NCI-H226 (cell line): ENCODE measurements at regions not wholly inside any gene's neighbourhood (a gene's known extent, or its start where the extent isn't known, plus 50 kb on each side); places are given as distances from the start of the nearest gene placed in this dataset.

Experiments
- DNase-seq: peaks from one replicate; pipeline ENCODE4 v3.0.0-alpha.2; 2015

DNA sequence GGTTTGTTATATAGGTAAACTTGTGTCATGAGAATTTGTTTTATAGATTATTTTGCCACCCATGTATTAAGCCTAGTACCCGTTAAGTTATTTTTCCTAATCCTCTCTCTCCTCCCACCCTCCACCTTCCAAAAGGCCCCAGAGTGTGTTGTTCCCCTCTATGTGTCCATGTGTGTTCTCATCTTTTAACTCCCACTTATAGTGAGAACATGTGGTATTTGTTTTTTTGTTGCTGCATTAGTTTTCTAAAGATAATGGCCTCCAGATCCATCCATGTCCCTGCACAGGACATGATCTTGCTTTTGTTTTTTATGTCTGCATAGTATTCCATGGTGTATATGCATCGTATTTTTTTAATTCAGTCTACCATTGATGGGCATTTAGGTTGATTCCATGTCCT, 1075.6 kb upstream of the CNTNAP5 start:
- DNase-seq = no peak

DNA sequence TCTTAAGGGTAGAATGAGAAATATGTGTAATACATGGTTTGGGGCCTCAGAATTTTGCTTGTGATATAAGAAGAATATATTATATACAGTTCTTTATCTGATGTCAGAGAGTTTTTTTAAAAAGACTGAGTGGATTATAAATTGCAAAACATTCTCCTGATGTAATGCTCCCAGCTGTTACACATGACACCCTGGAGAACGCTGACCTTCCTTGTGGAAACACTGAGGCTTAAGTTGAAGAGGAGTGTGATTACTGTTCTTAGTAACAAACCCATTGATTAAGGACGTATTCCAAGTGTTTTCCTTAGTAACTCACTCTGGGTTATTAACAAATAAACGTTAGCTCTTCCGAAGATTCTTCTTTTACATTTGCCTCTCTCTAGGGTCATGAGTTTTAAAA, 1069.3 kb upstream of the CNTNAP5 start:
- DNase-seq = no peak

DNA sequence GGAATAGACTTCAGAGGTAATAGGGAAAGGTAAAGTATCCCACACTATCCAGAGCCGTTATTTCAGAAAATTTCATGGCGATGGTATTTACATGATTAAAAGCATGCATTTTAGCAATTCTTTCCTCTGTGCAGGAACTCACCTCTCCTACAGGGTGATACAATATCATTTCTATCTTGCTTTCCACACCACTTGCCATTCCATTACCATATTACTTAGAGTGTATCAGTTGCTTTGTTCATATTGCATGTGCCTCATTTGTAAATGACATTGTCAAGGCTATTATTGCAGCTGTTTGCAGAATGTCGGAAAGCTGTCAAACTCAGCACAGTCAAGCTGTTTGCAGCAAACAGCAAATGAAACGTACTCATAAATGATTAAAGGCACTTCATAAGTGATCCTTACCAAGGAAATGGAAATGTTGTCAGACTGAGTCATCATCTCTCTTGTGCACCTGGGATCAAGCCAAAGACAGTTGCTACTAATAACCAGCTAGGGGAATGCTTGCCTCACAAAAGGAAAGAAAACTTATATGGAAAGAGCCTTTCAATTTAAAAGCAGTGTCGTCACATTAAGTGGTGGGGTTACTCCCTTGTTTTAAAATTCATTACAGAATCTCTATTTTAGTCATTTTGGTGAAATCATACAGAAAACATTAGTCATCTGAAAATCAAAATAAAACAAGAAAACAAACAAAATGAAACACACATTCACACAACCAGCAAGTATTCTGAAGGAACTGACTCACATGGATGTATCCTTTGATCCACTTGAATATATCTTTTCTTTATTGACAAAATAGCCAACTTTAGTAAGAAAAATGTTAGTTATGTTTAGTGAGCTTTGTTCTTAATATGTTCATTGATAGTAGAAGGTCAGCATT, 1064.1 kb upstream of the CNTNAP5 start:
- DNase-seq = no peak

- no peak for DNase-seq
Measured at GRCh38 chr2:122966461-122966860, 1058.6 kb upstream of the CNTNAP5 start.

DNA sequence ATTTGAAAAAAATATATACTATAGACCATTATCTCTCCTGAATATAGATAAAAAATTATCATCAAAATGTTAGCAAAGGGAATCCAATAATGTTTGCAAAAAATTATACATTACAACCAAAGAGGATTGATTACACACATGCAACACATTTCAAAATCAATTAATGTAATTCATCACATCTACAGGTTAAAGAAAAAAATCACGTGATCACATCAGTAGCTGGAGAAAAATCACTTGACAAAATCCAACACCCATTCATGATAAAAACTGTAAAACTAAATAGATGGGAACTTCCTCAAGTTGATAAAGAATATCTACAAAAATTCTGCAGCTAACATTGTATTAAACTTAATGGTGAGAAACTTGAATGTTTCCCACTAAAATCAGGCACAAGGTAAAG, 1047.5 kb upstream of the CNTNAP5 start:
- DNase-seq = no peak

- no peak for DNase-seq
Measured at GRCh38 chr2:122980671-122981070, 1044.4 kb upstream of the CNTNAP5 start.

GRCh38 chr2:122982936-122983335, 1042.2 kb upstream of the CNTNAP5 start:
- no peak for DNase-seq

GRCh38 chr2:122988395-122989221, 1036.5 kb upstream of the CNTNAP5 start:
- DNase-seq = no peak

DNA sequence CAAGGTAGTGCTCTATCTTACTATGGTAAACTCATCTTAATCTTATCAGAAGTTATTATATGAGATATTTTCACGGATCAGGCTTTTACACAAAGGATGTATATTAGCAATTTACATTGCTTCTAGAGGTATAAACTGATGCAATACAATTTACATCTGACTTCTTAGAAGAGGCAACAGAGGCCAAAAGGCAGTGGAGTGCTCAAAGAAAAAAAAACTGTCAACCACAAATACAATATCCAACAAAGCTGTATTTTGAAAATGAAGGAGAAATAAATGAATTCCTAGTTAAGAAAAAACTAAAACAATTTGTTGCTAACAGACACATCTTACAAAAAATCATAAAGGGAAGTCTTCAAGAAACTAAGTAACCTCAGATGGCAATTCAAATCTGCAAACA, 1031.5 kb upstream of the CNTNAP5 start:
- DNase-seq = no peak

- no peak for DNase-seq
Measured at GRCh38 chr2:122999258-122999657, 1025.8 kb upstream of the CNTNAP5 start.

- DNase-seq = no peak
Measured at GRCh38 chr2:122999821-123000220, 1025.3 kb upstream of the CNTNAP5 start.

- DNase-seq = no peak
Measured at GRCh38 chr2:123002660-123003248, 1022.3 kb upstream of the CNTNAP5 start.

DNA sequence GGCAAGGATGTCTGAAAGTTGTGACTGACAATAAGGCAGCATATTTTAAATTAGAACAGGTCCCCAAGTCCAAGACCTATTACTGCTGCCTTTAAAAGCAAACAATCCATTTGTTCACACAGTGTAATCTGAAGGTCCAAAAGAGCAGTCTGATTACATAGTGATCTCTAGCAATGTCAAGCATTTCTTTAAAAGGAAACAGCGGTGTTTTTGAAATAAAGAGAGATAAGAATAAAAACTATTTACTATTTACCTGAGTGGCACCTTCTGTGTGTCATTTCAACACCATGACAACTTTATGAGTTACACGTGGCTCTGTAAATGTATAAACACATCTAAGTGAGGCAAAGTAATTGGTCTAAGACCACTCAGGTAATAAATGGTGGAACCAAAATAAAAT, 1009.9 kb upstream of the CNTNAP5 start:
- no peak for DNase-seq

GRCh38 chr2:123035541-123035940, 989.5 kb upstream of the CNTNAP5 start:
- DNase-seq = no peak

DNA sequence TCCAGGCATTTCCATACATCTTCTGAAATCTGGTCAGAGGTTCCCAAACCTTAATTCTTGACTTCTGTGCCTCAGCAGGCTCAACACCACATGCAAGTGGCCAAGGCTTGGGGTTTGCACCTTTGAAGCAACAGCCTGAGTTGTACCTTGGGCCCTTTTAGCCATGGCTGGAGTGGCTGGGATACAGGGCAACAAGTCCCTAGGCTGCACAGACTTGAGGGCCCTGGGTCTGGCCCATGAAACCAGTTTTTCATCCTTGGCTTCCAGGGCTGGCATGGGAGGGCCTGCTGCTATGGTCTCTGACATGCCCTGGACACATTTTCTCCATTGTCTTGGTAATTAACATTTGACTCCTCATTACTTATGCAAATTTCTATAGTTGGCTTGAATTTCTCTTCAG, 988.8 kb upstream of the CNTNAP5 start:
- DNase-seq = no peak

DNA sequence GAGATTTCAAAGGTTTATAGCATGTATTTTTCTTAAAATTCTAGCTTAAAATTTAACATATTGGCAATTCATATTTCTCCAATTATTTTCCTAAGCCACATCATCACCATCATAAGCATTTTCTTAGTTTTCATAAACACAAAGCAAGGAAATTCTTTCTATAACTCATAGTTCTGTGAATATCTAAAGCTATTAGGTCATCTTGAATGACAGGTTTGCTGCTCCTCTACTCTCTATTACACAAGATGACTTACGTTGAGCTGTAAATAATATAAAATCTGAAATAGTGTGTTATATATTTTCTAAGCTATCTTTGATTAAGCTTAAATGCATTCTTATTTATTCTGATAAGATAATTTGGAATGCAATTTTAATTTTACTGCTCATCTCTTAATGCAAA, 984.6 kb upstream of the CNTNAP5 start:
- DNase-seq = no peak

DNA sequence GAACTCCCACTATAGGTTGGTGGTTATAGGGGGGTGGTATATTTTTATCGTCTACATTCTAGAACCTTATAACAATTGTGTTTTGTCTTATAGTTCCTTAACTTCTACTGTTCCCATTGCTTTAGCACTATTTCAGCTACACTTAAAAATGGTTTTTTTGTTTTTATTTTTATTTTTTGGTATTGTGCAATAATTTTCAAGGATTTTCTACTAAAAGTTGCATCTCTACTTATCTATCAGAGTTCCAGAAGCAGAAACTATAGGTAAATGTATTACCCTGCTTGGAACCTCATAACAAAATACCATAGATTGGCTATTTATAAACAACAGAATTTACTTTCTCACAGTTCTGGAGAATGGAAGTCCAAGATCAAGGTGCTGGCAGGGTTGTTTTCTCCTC, 981.6 kb upstream of the CNTNAP5 start:
- DNase-seq = no peak

GRCh38 chr2:123045713-123046112, 979.4 kb upstream of the CNTNAP5 start:
- DNase-seq = no peak

DNA sequence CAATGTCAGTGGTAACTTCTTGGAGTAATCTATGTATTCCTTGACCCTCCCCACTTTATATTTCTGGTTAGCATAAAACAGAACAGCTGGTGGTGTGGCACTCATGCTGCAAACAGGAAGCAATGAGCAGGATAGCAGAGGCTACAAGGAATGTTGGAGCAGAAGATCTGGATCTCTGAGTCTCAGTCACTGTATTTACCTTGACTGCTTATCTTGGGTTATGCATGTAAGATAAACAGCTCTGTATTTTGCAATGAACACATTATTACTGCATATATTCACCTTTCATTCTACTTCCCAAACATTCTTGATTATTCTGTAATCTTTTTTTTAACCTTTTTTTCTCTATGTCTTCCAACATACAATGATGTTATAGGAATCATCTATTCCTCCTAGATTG, 977.9 kb upstream of the CNTNAP5 start:
- no peak for DNase-seq

DNA sequence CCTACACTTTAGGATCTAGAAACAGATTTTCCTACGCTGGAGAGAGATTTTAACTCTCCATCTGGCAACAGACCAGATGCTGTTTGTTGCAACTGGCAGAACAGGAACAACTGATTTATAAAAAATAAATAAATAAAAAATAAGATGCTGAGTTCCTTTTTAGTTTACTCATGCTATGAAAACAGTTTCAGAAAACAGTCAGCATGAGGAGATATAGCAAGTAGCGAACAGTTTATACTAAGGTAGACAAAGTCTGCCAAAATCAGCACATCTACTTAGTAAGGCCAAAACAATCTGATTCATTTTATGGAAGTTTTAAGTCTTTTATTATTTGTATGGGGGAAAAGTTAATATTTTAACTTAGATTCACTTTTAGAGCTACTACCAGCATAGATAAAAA, 974.0 kb upstream of the CNTNAP5 start:
- DNase-seq = no peak

GRCh38 chr2:123061534-123061933, 963.6 kb upstream of the CNTNAP5 start:
- no peak for DNase-seq

- no peak for DNase-seq
Measured at GRCh38 chr2:123073371-123073770, 951.7 kb upstream of the CNTNAP5 start.

DNA sequence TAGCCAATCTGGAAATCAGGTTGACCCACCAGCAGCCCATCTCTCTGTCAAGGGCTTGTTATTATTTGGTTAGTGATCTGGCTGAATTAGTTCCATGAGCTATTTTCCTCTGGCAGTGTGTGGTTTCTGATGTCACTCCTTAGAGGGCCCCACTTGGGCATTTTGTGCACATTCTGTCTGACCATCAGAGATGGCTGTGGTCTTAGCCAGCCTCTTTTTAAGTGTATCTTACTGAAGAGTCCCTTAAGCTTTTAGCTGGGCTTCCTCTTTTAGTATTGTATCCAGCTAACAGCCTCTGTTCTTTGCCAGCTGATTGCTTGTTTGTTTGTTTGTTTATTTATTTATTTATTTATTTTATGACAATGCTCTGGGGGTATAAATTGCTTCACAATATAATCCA, 951.1 kb upstream of the CNTNAP5 start:
- no peak for DNase-seq

DNA sequence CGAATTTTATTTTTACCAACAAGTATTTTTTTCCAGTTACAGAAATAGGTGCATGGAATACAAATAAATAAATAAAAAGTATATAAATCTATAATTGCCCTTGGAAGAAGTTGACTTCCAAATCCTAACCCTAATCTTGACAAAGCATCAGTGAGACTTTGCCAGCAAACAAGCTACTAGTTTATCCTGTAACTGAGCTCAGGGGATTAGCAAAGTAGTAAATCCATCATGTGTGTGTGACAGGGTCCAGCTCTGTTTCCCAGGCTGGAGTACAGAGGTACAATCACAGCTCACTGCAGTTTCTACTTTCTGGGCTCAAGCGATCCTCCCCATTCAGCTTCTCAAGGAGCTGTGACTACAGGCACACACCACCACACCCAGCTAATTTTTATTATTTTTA, 948.0 kb upstream of the CNTNAP5 start:
- DNase-seq = no peak
